Stimulated activated naive CD8-positive, alpha-beta T cell treated with anti-CD3 and anti-CD28 coated beads, Interleukin-15, Interleukin-2, amounts not matched to agents 100 ng/mL and 50 ng/mL, for 24 hours (primary cell): ENCODE measurements at regions not wholly inside any gene's neighbourhood (a gene's known extent, or its start where the extent isn't known, plus 50 kb on each side); places are given as distances from the start of the nearest gene placed in this dataset.

ENCODE experiments used
- H3K27ac Mint-ChIP-seq: one replicate; pipeline ENCODE4 v1.8.0; 2021; ENCODE audit warnings: mild to moderate bottlenecking, mixed read lengths
- H3K27me3 Mint-ChIP-seq: one replicate; pipeline ENCODE4 v1.8.0; 2021; ENCODE audit warnings: mixed read lengths
- H3K36me3 Mint-ChIP-seq: one replicate; pipeline ENCODE4 v1.8.0; 2021; ENCODE audit warnings: low read depth, mixed read lengths
- H3K4me1 Mint-ChIP-seq: one replicate; pipeline ENCODE4 v1.8.0; 2021; ENCODE audit warnings: low read depth, mixed read lengths
- H3K4me3 Mint-ChIP-seq: one replicate; pipeline ENCODE4 v1.8.0; 2021; ENCODE audit warnings: mild to moderate bottlenecking, mixed read lengths
- H3K9me3 Mint-ChIP-seq: one replicate; pipeline ENCODE4 v1.8.0; 2021; ENCODE audit warnings: mixed read lengths

GRCh38 chr7:20964281-20964918, 177.7 kb upstream of the SP8 start:
- Mint-ChIP-seq H3K36me3 (no peaks in the 10 kb centered on the region), H3K4me3 (no peak overlapping the region), H3K4me1 (no peaks in the 10 kb centered on the region), H3K27ac (no peak overlapping the region), H3K9me3 (peaks cover 2% of the 10 kb centered on the region), H3K27me3 (no peaks in the 10 kb centered on the region)

DNA sequence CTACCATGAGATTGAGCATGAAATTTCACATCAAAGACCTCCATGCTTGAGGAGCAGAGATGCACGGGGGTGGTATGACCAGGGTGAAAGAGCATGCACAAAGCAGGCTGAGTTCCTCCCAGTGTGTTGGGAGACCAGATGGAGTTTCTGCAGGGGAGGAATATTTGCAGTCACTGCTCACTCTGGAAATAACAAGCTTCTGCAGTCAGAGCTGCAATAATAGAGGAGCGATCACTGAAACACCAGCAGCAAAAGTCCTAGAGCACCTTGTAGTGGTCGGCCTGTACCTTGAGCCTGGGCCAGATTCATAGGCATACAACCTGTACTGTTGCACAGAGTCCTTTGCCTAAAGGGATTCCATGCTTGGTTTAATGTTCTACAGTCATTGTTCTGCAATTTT, 184.5 kb upstream of the SP8 start:
- no peaks in the 10 kb centered on the region for H3K4me1 Mint-ChIP-seq

GRCh38 chr7:20980232-20980631, 193.5 kb upstream of the SP8 start:
- no peak overlapping the region for H3K4me3 Mint-ChIP-seq
- no peaks in the 10 kb centered on the region for H3K36me3 Mint-ChIP-seq
- H3K27ac Mint-ChIP-seq: no peak overlapping the region
- no peaks in the 10 kb centered on the region for H3K27me3 Mint-ChIP-seq
- H3K9me3 Mint-ChIP-seq: no peaks in the 10 kb centered on the region
- H3K4me1 Mint-ChIP-seq: no peaks in the 10 kb centered on the region

More for the DNA sequence above, 184.5 kb upstream of the SP8 start:
- Mint-ChIP-seq H3K36me3 (no peaks in the 10 kb centered on the region), H3K27me3 (no peaks in the 10 kb centered on the region), H3K4me3 (no peak overlapping the region), H3K9me3 (peaks cover 2% of the 10 kb centered on the region), H3K27ac (no peak overlapping the region)

DNA sequence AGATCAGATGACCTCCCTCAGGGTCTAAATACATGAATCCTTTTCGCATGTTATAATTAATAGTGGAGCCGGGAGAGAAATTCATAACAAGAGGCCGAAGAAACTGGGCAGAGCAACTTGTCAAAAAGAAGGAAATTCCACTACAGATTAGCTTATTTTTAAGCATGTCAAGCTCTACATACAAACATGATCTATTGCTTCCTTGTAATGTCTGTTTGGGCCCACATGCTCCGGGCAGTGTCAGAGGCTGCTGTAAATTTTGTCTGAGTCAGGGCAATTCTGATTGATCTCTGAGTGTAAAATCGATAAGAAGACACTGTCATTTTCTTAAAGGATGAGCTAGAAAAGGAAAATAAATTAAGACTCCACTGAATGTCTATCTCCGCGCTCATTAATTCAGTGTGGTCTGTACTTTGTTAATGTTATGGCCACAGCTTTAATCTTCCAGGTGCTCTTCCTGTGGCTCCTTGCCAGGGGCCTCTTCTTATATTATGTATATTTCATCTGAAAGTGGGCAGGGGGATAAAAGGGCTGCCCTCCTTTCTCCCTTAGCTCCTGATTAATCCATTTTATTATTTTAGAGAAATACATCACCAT, 194.1 kb upstream of the SP8 start:
- Mint-ChIP-seq H3K4me1 (no peaks in the 10 kb centered on the region), H3K27ac (no peak overlapping the region), H3K27me3 (no peaks in the 10 kb centered on the region), H3K4me3 (no peak overlapping the region), H3K36me3 (no peaks in the 10 kb centered on the region), H3K9me3 (no peaks in the 10 kb centered on the region)

- no peaks in the 10 kb centered on the region for H3K36me3 Mint-ChIP-seq
- H3K9me3 Mint-ChIP-seq: no peaks in the 10 kb centered on the region
- H3K27ac Mint-ChIP-seq: no peak overlapping the region
- H3K4me3 Mint-ChIP-seq: no peak overlapping the region
- H3K4me1 Mint-ChIP-seq: no peaks in the 10 kb centered on the region
- no peaks in the 10 kb centered on the region for H3K27me3 Mint-ChIP-seq
Measured at GRCh38 chr7:20988340-20988739, 201.7 kb upstream of the SP8 start.

GRCh38 chr7:20991544-20991943, 204.9 kb upstream of the SP8 start:
- Mint-ChIP-seq H3K4me1 (no peaks in the 10 kb centered on the region), H3K27ac (no peak overlapping the region), H3K36me3 (no peaks in the 10 kb centered on the region)

GRCh38 chr7:20993693-20994092, 207.0 kb upstream of the SP8 start:
- Mint-ChIP-seq H3K27ac (no peak overlapping the region), H3K27me3 (no peaks in the 10 kb centered on the region), H3K4me1 (no peaks in the 10 kb centered on the region), H3K36me3 (no peaks in the 10 kb centered on the region), H3K9me3 (peaks cover 3% of the 10 kb centered on the region), H3K4me3 (no peak overlapping the region)

More at GRCh38 chr7:20991544-20991943, 204.9 kb upstream of the SP8 start:
- H3K9me3 Mint-ChIP-seq: peaks cover 3% of the 10 kb centered on the region
- no peak overlapping the region for H3K4me3 Mint-ChIP-seq
- H3K27me3 Mint-ChIP-seq: no peaks in the 10 kb centered on the region

GRCh38 chr7:20998309-20998708, 211.6 kb upstream of the SP8 start:
- Mint-ChIP-seq H3K36me3 (no peaks in the 10 kb centered on the region), H3K4me1 (no peaks in the 10 kb centered on the region), H3K4me3 (no peak overlapping the region), H3K9me3 (peaks cover 3% of the 10 kb centered on the region), H3K27me3 (no peaks in the 10 kb centered on the region), H3K27ac (no peak overlapping the region)

DNA sequence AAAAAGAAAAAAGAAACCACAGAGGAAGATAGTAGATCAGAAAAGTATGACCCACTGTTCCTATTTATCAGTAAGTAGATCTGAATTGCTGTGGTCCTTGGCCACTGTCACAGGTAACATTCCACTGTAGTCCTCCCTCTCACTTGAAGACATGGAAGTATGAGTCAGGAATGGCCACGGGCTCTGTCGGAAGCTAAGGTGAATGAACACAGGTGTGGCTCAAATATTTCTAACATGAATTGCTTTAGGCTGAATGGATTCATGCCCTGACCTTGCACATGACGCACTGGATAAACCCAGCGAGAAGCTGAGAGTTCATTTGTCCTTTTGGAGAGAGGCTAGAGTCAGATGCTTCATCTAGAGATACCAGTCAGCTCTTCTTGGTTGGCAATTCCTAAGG, 224.5 kb upstream of the SP8 start:
- no peaks in the 10 kb centered on the region for H3K4me1 Mint-ChIP-seq
- no peaks in the 10 kb centered on the region for H3K36me3 Mint-ChIP-seq
- no peaks in the 10 kb centered on the region for H3K27me3 Mint-ChIP-seq
- H3K27ac Mint-ChIP-seq: no peak overlapping the region
- H3K4me3 Mint-ChIP-seq: no peak overlapping the region
- peaks cover 2% of the 10 kb centered on the region for H3K9me3 Mint-ChIP-seq

- no peak overlapping the region for H3K4me3 Mint-ChIP-seq
- no peaks in the 10 kb centered on the region for H3K36me3 Mint-ChIP-seq
Measured at GRCh38 chr7:21013765-21014539, 227.3 kb upstream of the SP8 start.

GRCh38 chr7:21020667-21021066, 234.0 kb upstream of the SP8 start:
- no peak overlapping the region for H3K27ac Mint-ChIP-seq

More at GRCh38 chr7:21013765-21014539, 227.3 kb upstream of the SP8 start:
- Mint-ChIP-seq H3K27me3 (no peaks in the 10 kb centered on the region), H3K27ac (no peak overlapping the region), H3K4me1 (no peaks in the 10 kb centered on the region), H3K9me3 (no peaks in the 10 kb centered on the region)

GRCh38 chr7:21023841-21024484, 237.3 kb upstream of the SP8 start:
- H3K27me3 Mint-ChIP-seq: peaks cover 12% of the 10 kb centered on the region
- H3K27ac Mint-ChIP-seq: no peak overlapping the region
- H3K4me3 Mint-ChIP-seq: no peak overlapping the region
- H3K4me1 Mint-ChIP-seq: no peaks in the 10 kb centered on the region
- H3K36me3 Mint-ChIP-seq: no peaks in the 10 kb centered on the region
- no peaks in the 10 kb centered on the region for H3K9me3 Mint-ChIP-seq

More at GRCh38 chr7:21020667-21021066, 234.0 kb upstream of the SP8 start:
- Mint-ChIP-seq H3K4me1 (no peaks in the 10 kb centered on the region), H3K27me3 (peaks cover 6% of the 10 kb centered on the region), H3K4me3 (no peak overlapping the region), H3K9me3 (no peaks in the 10 kb centered on the region), H3K36me3 (no peaks in the 10 kb centered on the region)

GRCh38 chr7:21024485-21024867, 237.8 kb upstream of the SP8 start:
- Mint-ChIP-seq H3K27me3 (peaks cover 12% of the 10 kb centered on the region), H3K27ac (no peak overlapping the region), H3K36me3 (no peaks in the 10 kb centered on the region), H3K4me1 (no peaks in the 10 kb centered on the region), H3K9me3 (no peaks in the 10 kb centered on the region), H3K4me3 (no peak overlapping the region)

GRCh38 chr7:21028186-21028585, 241.5 kb upstream of the SP8 start:
- H3K27me3 Mint-ChIP-seq: peaks cover 12% of the 10 kb centered on the region
- H3K27ac Mint-ChIP-seq: no peak overlapping the region
- no peaks in the 10 kb centered on the region for H3K36me3 Mint-ChIP-seq
- no peaks in the 10 kb centered on the region for H3K9me3 Mint-ChIP-seq
- no peaks in the 10 kb centered on the region for H3K4me1 Mint-ChIP-seq
- no peak overlapping the region for H3K4me3 Mint-ChIP-seq

DNA sequence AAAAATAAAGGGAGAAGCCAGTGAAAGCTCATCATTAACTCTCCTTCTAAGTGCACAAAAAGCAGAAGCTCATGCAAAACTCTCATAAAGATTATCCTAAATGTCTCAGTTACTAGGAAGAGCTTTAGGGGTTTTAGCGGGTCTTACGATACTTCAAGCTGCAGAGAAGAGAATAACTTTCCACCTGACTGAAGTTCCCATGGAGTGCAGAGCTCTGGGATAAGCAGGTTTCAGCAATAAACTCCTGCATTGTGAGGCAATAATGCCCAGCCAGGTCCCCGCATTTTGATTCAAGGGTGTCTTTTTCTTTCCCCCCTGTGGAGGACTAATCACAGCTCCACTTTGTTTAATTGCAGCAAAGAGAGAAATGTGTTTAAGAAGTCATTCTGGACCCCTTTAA, 241.9 kb upstream of the SP8 start:
- H3K9me3 Mint-ChIP-seq: no peaks in the 10 kb centered on the region
- H3K27ac Mint-ChIP-seq: no peak overlapping the region
- H3K4me1 Mint-ChIP-seq: no peaks in the 10 kb centered on the region
- peaks cover 10% of the 10 kb centered on the region for H3K27me3 Mint-ChIP-seq
- no peak overlapping the region for H3K4me3 Mint-ChIP-seq
- no peaks in the 10 kb centered on the region for H3K36me3 Mint-ChIP-seq
